OCI-LY7 (cell line): ENCODE measurements at regions not wholly inside any gene's neighbourhood (a gene's known extent, or its start where the extent isn't known, plus 50 kb on each side); places are given as distances from the start of the nearest gene placed in this dataset.

Source experiments
- CTCF ChIP-seq: fragments of 200-600 bp; sonication (generic); conservative IDR thresholded peaks from 2 replicates; pipeline ENCODE4 v1.5.1; 2014; ENCODE audit warnings: mild to moderate bottlenecking, antibody characterized with exemption, low read length, moderate library complexity, mixed read lengths
- EZH2phosphoT487 ChIP-seq: fragments of 200-600 bp; sonication (generic); IDR thresholded peaks from 2 replicates; pipeline ENCODE4 v1.6.1; 2018; ENCODE audit warnings: low read depth, borderline replicate concordance, mild to moderate bottlenecking, mixed run types, antibody characterized with exemption, low read length, moderate library complexity, mixed read lengths

GRCh38 chr1:244328476-244328875, 123.2 kb downstream of the ADSS2 start:
- TF ChIP-seq CTCF (no peak), EZH2phosphoT487 (no peak)
